Osteoblast (primary cell): ENCODE measurements at regions not wholly inside any gene's neighbourhood (a gene's known extent, or its start where the extent isn't known, plus 50 kb on each side); places are given as distances from the start of the nearest gene placed in this dataset.

Source experiments
- DNase-seq: peaks from one replicate; pipeline ENCODE4 v3.0.0; 2011; ENCODE audit warnings: low spot score, mixed read lengths; ENCODE audit not compliant: insufficient read length; ENCODE audit errors: missing footprints
- H2AFZ ChIP-seq: 2 replicates; pipeline ENCODE4 v1.6.0; 2011; ENCODE audit warnings: mild to moderate bottlenecking, low read length
- H3K27ac ChIP-seq: 2 replicates; pipeline ENCODE4 v1.5.1; 2011; ENCODE audit warnings: mild to moderate bottlenecking, low read depth, low read length, moderate library complexity
- H3K27me3 ChIP-seq: 2 replicates; pipeline ENCODE4 v1.6.0; 2012; ENCODE audit warnings: mild to moderate bottlenecking, control low read depth, inconsistent platforms, low read length, moderate library complexity; ENCODE audit not compliant: insufficient read depth
- H3K36me3 ChIP-seq: 2 replicates; pipeline ENCODE4 v1.5.1; 2011; ENCODE audit warnings: mild to moderate bottlenecking, low read length, control low read depth, moderate library complexity; ENCODE audit not compliant: insufficient read depth
- H3K4me1 ChIP-seq: 2 replicates; pipeline ENCODE4 v1.5.1; 2011; ENCODE audit warnings: mild to moderate bottlenecking, low read length, control low read depth, moderate library complexity; ENCODE audit not compliant: insufficient read depth
- H3K4me2 ChIP-seq: 2 replicates; pipeline ENCODE4 v1.6.0; 2011; ENCODE audit warnings: mild to moderate bottlenecking, low read length; ENCODE audit not compliant: insufficient read depth
- H3K4me3 ChIP-seq: fragments of 200-600 bp; sonication (generic); 3 replicates; pipeline ENCODE4 v1.5.1; 2012; ENCODE audit warnings: mild to moderate bottlenecking, low read length, inconsistent platforms; ENCODE audit not compliant: insufficient read depth
- H3K79me2 ChIP-seq: 2 replicates; pipeline ENCODE4 v1.6.0; 2012; ENCODE audit warnings: mild to moderate bottlenecking, low read length, control low read depth, inconsistent platforms; ENCODE audit not compliant: insufficient read depth
- H3K9me3 ChIP-seq: 2 replicates; pipeline ENCODE4 v1.5.1; 2011; ENCODE audit warnings: low read depth, low read length, control low read depth
- H4K20me1 ChIP-seq: 2 replicates; pipeline ENCODE4 v1.6.0; 2012; ENCODE audit warnings: mild to moderate bottlenecking, low read length, control low read depth; ENCODE audit not compliant: insufficient read depth
- TF ChIP-seq, protein P1 (sequence below): IDR thresholded peaks from 2 replicates; pipeline ENCODE4 v1.5.1; 2011; ENCODE audit warnings: mild to moderate bottlenecking, low read depth, low read length, moderate library complexity; ENCODE audit errors: extremely low read depth

DNA sequence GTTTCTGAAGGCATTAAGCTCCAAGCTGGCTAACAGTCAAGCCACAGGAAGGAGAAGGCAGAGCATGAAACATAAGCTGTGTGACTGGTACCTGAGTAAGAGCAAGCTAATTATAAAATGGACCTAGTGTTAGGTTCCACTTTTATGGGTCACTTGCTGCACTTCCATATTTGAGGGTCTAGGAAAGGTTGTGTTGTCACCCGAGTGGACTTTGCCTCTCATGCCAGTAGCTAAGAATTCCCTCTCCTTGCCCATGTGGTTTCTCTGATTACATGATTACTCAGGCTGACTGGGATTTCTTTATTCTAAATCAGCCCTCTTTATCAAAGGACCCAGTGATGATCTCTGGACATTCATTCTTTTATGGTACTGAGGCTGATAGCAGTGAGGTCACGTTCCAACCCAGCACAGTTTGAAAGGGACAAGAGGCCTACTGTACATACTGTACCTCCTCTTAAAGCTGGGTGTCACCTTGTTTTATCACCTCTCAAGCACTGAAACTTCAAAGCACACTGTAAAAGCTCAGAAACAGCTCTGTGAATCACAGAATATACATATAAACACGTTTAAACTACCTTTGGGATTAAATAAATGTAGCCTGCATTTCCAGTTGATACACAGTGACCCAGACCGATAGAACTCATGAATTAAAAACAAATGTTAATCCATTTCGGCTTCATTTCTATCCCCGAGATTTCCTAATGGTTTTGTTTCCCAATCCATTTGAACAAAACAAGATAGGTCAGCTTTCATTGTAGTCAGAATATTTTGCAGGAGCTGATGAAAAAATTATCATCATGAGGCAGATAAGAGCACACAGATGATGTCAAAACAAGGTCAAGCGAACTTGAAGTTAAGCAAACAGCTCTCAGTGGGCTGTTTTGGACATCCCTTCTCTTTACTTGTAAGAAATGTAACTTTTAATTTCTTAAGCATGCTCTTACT lies 96.5 kb downstream of the ALDH8A1 start:
- Histone ChIP-seq H3K4me1 (peaks cover 14% of the 10 kb centered on the region), H3K27me3 (no peaks in the 10 kb centered on the region), H3K27ac (peak overlapping the region; percentile 53), H4K20me1 (no peaks in the 10 kb centered on the region), H3K79me2 (no peaks in the 10 kb centered on the region), H3K4me2 (peak overlapping the region; percentile 37), H3K36me3 (no peaks in the 10 kb centered on the region), H3K4me3 (no peak overlapping the region), H2AFZ (peak overlapping the region; percentile 23), H3K9me3 (no peaks in the 10 kb centered on the region)
- peak; percentile 79 for DNase-seq
- TF ChIP-seq, protein P1, sequence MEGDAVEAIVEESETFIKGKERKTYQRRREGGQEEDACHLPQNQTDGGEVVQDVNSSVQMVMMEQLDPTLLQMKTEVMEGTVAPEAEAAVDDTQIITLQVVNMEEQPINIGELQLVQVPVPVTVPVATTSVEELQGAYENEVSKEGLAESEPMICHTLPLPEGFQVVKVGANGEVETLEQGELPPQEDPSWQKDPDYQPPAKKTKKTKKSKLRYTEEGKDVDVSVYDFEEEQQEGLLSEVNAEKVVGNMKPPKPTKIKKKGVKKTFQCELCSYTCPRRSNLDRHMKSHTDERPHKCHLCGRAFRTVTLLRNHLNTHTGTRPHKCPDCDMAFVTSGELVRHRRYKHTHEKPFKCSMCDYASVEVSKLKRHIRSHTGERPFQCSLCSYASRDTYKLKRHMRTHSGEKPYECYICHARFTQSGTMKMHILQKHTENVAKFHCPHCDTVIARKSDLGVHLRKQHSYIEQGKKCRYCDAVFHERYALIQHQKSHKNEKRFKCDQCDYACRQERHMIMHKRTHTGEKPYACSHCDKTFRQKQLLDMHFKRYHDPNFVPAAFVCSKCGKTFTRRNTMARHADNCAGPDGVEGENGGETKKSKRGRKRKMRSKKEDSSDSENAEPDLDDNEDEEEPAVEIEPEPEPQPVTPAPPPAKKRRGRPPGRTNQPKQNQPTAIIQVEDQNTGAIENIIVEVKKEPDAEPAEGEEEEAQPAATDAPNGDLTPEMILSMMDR = no peak

GRCh38 chr6:134851548-134851947 lies 98.4 kb downstream of the ALDH8A1 start:
- H3K4me3 ChIP-seq = no peak overlapping the region
- H3K9me3 ChIP-seq = no peaks in the 10 kb centered on the region
- no peak overlapping the region for H3K4me2 ChIP-seq
- H3K36me3 ChIP-seq = no peaks in the 10 kb centered on the region
- no peaks in the 10 kb centered on the region for H4K20me1 ChIP-seq
- no peak overlapping the region for H2AFZ ChIP-seq
- H3K27ac ChIP-seq = no peak overlapping the region
- peaks cover 14% of the 10 kb centered on the region for H3K4me1 ChIP-seq
- H3K79me2 ChIP-seq = no peaks in the 10 kb centered on the region
- no peaks in the 10 kb centered on the region for H3K27me3 ChIP-seq
- TF ChIP-seq, protein P1 = no peak
- DNase-seq = no peak

- Histone ChIP-seq H3K36me3 (no peaks in the 10 kb centered on the region), H3K4me1 (peaks cover 14% of the 10 kb centered on the region), H3K4me2 (no peak overlapping the region), H3K9me3 (no peaks in the 10 kb centered on the region), H3K27me3 (no peaks in the 10 kb centered on the region), H4K20me1 (no peaks in the 10 kb centered on the region), H2AFZ (no peak overlapping the region), H3K27ac (no peak overlapping the region), H3K79me2 (no peaks in the 10 kb centered on the region), H3K4me3 (no peak overlapping the region)
- DNase-seq = no peak
- TF ChIP-seq, protein P1 = no peak
These were observed 99.1 kb downstream of the ALDH8A1 start for GRCh38 chr6:134850721-134851305.

DNA sequence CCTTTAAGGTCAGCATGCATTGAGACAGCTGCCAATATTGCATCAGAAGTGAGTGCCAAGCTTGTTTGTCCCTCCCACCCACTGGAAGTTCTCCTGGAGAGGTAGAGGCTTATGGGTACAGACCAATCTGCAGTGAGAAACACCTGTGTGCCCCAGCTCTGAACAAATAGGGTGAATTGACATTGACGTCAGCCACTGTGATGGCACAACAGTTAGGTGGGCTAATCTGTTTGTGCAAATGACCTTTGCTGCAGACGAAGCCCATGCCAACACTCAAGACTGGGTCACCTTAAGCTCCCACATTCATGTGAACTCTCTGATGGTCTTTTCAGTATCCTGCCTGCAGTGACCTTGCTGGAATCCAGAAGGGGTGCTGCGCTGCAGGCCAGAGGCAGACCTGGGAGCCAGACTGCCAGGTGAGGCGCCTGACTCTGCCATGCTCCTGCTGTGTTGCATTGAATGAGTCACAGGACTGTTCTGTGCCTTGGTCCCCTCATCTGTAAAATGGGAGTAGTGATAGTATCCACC lies 99.9 kb downstream of the ALDH8A1 start:
- no peaks in the 10 kb centered on the region for H3K27me3 ChIP-seq
- H3K4me1 ChIP-seq = peaks cover 14% of the 10 kb centered on the region
- TF ChIP-seq, protein P1 = no peak
- DNase-seq = no peak
- no peaks in the 10 kb centered on the region for H4K20me1 ChIP-seq
- no peak overlapping the region for H3K4me2 ChIP-seq
- no peaks in the 10 kb centered on the region for H3K36me3 ChIP-seq
- no peaks in the 10 kb centered on the region for H3K9me3 ChIP-seq
- H3K27ac ChIP-seq = no peak overlapping the region
- no peak overlapping the region for H2AFZ ChIP-seq
- no peaks in the 10 kb centered on the region for H3K79me2 ChIP-seq
- no peak overlapping the region for H3K4me3 ChIP-seq
